HCT116 (cell line): ENCODE measurements at regions not wholly inside any gene's neighbourhood (a gene's known extent, or its start where the extent isn't known, plus 50 kb on each side); places are given as distances from the start of the nearest gene placed in this dataset.

Experiments used
- ATAC-seq: fragments of 200-7000 bp; cut with Tn5 transposase; 2 replicates; pipeline ENCODE4 v1.9.1; 2020; ENCODE audit warnings: mild to moderate bottlenecking, moderate library complexity
- BruUV-seq: library from RNA; stranded (reverse); fragments of 400-500 nt; replicated peaks from 2 replicates; lab custom pipeline; 2021; lab: Mats Ljungman, UMichigan
- CTCF ChIA-PET: fragments of 300-600 bp; sonication (Branson Sonifier 250); formaldehyde crosslinking; loops from one replicate; lab custom pipeline; 2021; ENCODE audit warnings: antibody characterized with exemption; lab: Charles Lee
- POLR2A ChIA-PET: fragments of 300-600, 350-600 bp; sonication (Branson Sonifier 250); formaldehyde crosslinking; loops from one replicate; lab custom pipeline; 2021; ENCODE audit warnings: antibody characterized with exemption; lab: Charles Lee
- RAD21 ChIA-PET, 2 experiments: fragments of 300-600 bp; sonication (Branson Sonifier 250); formaldehyde crosslinking; loops; one replicate each; lab custom pipeline; 2023; ENCODE audit warnings: low total read pairs in 2 of 2; ENCODE audit not compliant: uncharacterized antibody in 2 of 2, unreplicated experiment in 2 of 2, low non-redundant PET in 1 of 2; lab: Charles Lee
- DNase-seq: peaks from one replicate; pipeline ENCODE4 v3.0.0-alpha.2; 2010; ENCODE audit warnings: low read depth, low spot score
- H2AFZ ChIP-seq: fragments of 200-600 bp; shearing (Covaris generic), sonication (generic); 2 replicates; pipeline ENCODE4 v1.6.1; 2017; ENCODE audit warnings: low read depth, mixed run types, mixed read lengths, antibody characterized with exemption, low read length; ENCODE audit not compliant: poor library complexity, severe bottlenecking
- H3K27ac ChIP-seq: 2 replicates; pipeline ENCODE4 v1.5.1; 2012; ENCODE audit warnings: low read depth, low read length
- H3K27me3 ChIP-seq: fragments of 200-600 bp; sonication (generic); 2 replicates; pipeline ENCODE4 v1.6.1; 2016; ENCODE audit warnings: mixed run types, low read length, mixed read lengths; ENCODE audit not compliant: insufficient read depth
- H3K36me3 ChIP-seq, 2 experiments: fragments of 200-500 bp in 1 of 2; fragments of 200-600 bp in 1 of 2; sonication (Bioruptor generic) in 1 of 2; sonication (generic) in 1 of 2; 2 replicates each; pipeline versions ENCODE4 v1.5.1 to v1.6.1; 2014 to 2016; ENCODE audit warnings: low read length in 2 of 2, inconsistent platforms in 1 of 2, mixed read lengths in 1 of 2, mixed run types in 1 of 2; ENCODE audit not compliant: insufficient read depth in 2 of 2, control insufficient read depth in 1 of 2
- H3K4me1 ChIP-seq, 2 experiments: fragments of 200-600 bp in 1 of 2; sonication (generic) in 1 of 2; 2 replicates each; pipeline versions ENCODE4 v1.5.1 to v1.6.1; 2012 to 2017; ENCODE audit warnings: low read length in 2 of 2, inconsistent platforms in 1 of 2, mild to moderate bottlenecking in 1 of 2, mixed read lengths in 1 of 2, mixed run types in 1 of 2, moderate library complexity in 1 of 2; ENCODE audit not compliant: insufficient read depth in 2 of 2, control insufficient read depth in 1 of 2
- H3K4me2 ChIP-seq: fragments of 200-600 bp; sonication (generic); 2 replicates; pipeline ENCODE4 v1.6.1; 2017; ENCODE audit warnings: mixed run types, low read length, mixed read lengths
- H3K4me3 ChIP-seq, 2 experiments: fragments of 200-600 bp in 1 of 2; sonication (generic) in 1 of 2; replicated peaks in 1 of 2; 2 replicates each; pipeline ENCODE4 v1.5.1; 2011 to 2016; ENCODE audit warnings: low read length in 2 of 2, control low read depth in 1 of 2, low read depth in 1 of 2, mild to moderate bottlenecking in 1 of 2, mixed read lengths in 1 of 2, mixed run types in 1 of 2
- H3K79me2 ChIP-seq: fragments of 200-600 bp; sonication (generic); 2 replicates; pipeline ENCODE4 v1.6.1; 2017; ENCODE audit warnings: mild to moderate bottlenecking, mixed run types, low read length, moderate library complexity, mixed read lengths; ENCODE audit not compliant: insufficient read depth
- H3K9ac ChIP-seq: fragments of 200-600 bp; sonication (generic); 2 replicates; pipeline ENCODE4 v1.6.1; 2016; ENCODE audit warnings: low read length, mixed read lengths
- H3K9me2 ChIP-seq: fragments of 200-600 bp; sonication (generic), shearing (Covaris generic); 2 replicates; pipeline ENCODE4 v1.6.1; 2017; ENCODE audit warnings: mixed run types, mild to moderate bottlenecking, moderate library complexity; ENCODE audit not compliant: insufficient read depth
- H3K9me3 ChIP-seq, 2 experiments: fragments of 200-500 bp in 1 of 2; fragments of 200-600 bp in 1 of 2; sonication (Bioruptor generic) in 1 of 2; sonication (generic) in 1 of 2; 2 replicates each; pipeline ENCODE4 v1.6.1; 2014 to 2017; ENCODE audit warnings: low read length in 2 of 2, mixed read lengths in 2 of 2, inconsistent platforms in 1 of 2, low read depth in 1 of 2, mild to moderate bottlenecking in 1 of 2, mixed run types in 1 of 2, moderate library complexity in 1 of 2; ENCODE audit not compliant: control insufficient read depth in 1 of 2, insufficient read depth in 1 of 2
- H4K20me1 ChIP-seq: fragments of 200-600 bp; sonication (generic), shearing (Covaris generic); 2 replicates; pipeline ENCODE4 v1.6.1; 2017; ENCODE audit warnings: mixed run types, mild to moderate bottlenecking, moderate library complexity; ENCODE audit not compliant: insufficient read depth
- CBX3 ChIP-seq: IDR thresholded peaks from 2 replicates; pipeline ENCODE4 v1.6.1; 2012; ENCODE audit warnings: low read depth
- EGR1 ChIP-seq: IDR thresholded peaks from 2 replicates; pipeline ENCODE4 v1.6.1; 2012; ENCODE audit warnings: low read depth
- ELF1 ChIP-seq: IDR thresholded peaks from 2 replicates; pipeline ENCODE4 v1.6.1; 2012; ENCODE audit warnings: low read depth, borderline replicate concordance
- EZH2 ChIP-seq: fragments of 200-600 bp; sonication (generic); IDR thresholded peaks from 2 replicates; pipeline ENCODE4 v1.6.1; 2017; ENCODE audit warnings: antibody characterized with exemption, mixed run types
- EZH2phosphoT487 ChIP-seq: fragments of 200-600 bp; IDR thresholded peaks from 2 replicates; pipeline ENCODE4 v1.6.1; 2018; ENCODE audit warnings: antibody characterized with exemption, borderline replicate concordance
- FOSL1 ChIP-seq: IDR thresholded peaks from 2 replicates; pipeline ENCODE4 v1.6.1; 2012; ENCODE audit warnings: low read depth
- POLR2A ChIP-seq: IDR thresholded peaks from 2 replicates; pipeline ENCODE4 v1.7.0; 2011; ENCODE audit warnings: borderline replicate concordance; ENCODE audit not compliant: insufficient read depth, insufficient read length; ENCODE audit errors: extremely low read depth
- SP1 ChIP-seq: IDR thresholded peaks from 2 replicates; pipeline ENCODE4 v1.6.1; 2012; ENCODE audit warnings: low read depth
- SRF ChIP-seq: IDR thresholded peaks from 2 replicates; pipeline ENCODE4 v1.6.1; 2012; ENCODE audit warnings: low read depth
- TCF7L2 ChIP-seq: IDR thresholded peaks from 2 replicates; pipeline ENCODE4 v1.7.0; 2011; ENCODE audit warnings: borderline replicate concordance, inconsistent platforms; ENCODE audit not compliant: insufficient read depth, insufficient read length; ENCODE audit errors: extremely low read depth
- YY1 ChIP-seq: IDR thresholded peaks from 2 replicates; pipeline ENCODE4 v1.6.1; 2011; ENCODE audit warnings: low read length, low read depth, moderate library complexity, mild to moderate bottlenecking; ENCODE audit not compliant: insufficient replicate concordance; ENCODE audit errors: extremely low read depth
- ZFX ChIP-seq: fragments of 450-650 bp; IDR thresholded peaks from 2 replicates; pipeline ENCODE4 v1.6.1; 2017
- ZNF274 ChIP-seq: fragments of 200-500 bp; sonication (Bioruptor generic); IDR thresholded peaks from 2 replicates; pipeline ENCODE4 v1.6.1; 2014; ENCODE audit warnings: mild to moderate bottlenecking, low read depth, low read length, inconsistent platforms
- intact Hi-C: fragments of 100-400 bp; cut with micrococcal nuclease; formaldehyde crosslinking; loops from 2 replicates; pipeline ENCODE4 v1.10.0; 2022
- TF ChIP-seq, protein P1 (sequence below): IDR thresholded peaks from 2 replicates; pipeline ENCODE4 v1.6.1; 2012
- TF ChIP-seq, protein P2 (sequence below): IDR thresholded peaks from 2 replicates; pipeline ENCODE4 v1.6.1; 2012
- TF ChIP-seq, protein P3 (sequence below), 3 experiments: fragments of 200-600 bp in 1 of 3; sonication (generic) in 1 of 3; IDR thresholded peaks in 2 of 3; conservative IDR thresholded peaks in 1 of 3; 2 replicates each; pipeline ENCODE4 v1.5.1; 2012 to 2017; ENCODE audit warnings: low read depth in 2 of 3, low read length in 2 of 3, antibody characterized with exemption in 1 of 3, borderline replicate concordance in 1 of 3, control low read depth in 1 of 3, mild to moderate bottlenecking in 1 of 3, mixed read lengths in 1 of 3, mixed run types in 1 of 3, moderate library complexity in 1 of 3; ENCODE audit not compliant: insufficient read depth in 1 of 3

DNA sequence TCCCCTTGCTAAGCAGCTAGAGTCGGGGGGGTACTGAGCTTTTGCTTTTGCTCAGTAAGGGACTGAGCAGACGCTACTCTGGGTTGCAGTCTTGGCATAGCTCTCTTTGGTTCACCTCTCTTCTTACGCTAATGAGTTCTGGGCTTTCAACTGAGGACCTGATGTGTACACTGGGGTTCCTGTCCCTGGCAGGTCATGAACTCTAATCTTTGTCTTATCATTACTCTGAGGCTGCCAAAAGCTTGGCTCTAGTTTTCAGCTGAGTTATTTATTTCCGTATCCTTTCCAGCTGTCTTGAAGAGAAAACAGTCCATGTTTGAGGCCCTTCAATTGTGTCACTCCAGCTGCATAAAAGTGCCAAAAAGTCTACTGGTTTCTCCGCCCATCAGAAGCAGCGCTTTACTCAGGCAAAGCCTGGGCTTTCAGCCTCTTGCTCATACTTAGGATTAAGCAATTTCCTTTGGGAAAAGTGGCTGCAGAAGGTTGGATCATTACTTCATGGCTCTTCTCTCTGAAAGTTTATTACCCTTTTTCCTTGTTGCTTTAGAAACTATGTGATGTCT is 121.0 kb upstream of the STOX2 start:
- RAD21 ChIA-PET = no interaction called here
- BruUV-seq = no TSS peak

DNA sequence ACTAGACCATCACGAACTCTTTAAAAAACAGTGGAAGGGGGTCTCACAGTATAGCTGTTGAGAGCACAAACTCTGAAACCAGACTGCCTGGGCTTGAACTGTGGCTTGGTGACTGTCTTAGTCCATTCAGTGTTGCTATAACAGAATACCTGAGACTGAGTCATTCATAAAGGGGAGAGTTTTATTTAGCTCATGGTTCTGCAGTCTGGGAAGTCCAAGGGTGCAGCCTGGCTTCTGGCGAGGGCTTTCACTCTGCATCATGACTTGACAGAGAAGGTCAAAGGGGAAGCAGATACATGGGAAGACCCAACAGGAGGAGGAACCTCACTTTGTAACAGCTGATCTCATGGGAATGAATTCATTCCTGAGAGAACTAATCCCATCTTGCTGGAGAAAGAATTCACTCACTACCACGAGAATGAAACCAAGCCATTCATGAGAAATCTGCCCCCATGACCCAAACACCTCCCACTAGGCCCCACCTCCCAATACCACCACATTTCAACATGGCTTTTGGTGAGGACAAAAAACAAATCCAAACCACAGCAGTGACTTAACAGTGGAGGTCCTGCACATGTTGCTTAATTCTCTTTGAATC is 116.7 kb upstream of the STOX2 start:
- BruUV-seq = no TSS peak
- H3K79me2 ChIP-seq = no peaks in the 10 kb centered on the region
- DNase-seq (no peak), ATAC-seq (no peak)
- intact Hi-C loops = no loop called here
- no peak overlapping the region for H3K4me3 ChIP-seq
- H3K27ac ChIP-seq = no peak overlapping the region
- no peaks in the 10 kb centered on the region for H3K36me3 ChIP-seq
- CTCF ChIA-PET = no interaction called here
- H3K4me1 ChIP-seq = no peaks in the 10 kb centered on the region
- H3K27me3 ChIP-seq = no peaks in the 10 kb centered on the region
- no peaks in the 10 kb centered on the region for H3K9me2 ChIP-seq
- H3K9ac ChIP-seq = no peak overlapping the region
- no peaks in the 10 kb centered on the region for H3K9me3 ChIP-seq
- H3K4me2 ChIP-seq = no peak overlapping the region
- RAD21 ChIA-PET = no interaction called here
- no peaks in the 10 kb centered on the region for H4K20me1 ChIP-seq
- H2AFZ ChIP-seq = no peak overlapping the region
- POLR2A ChIA-PET = no interaction called here
- TF ChIP-seq TCF7L2 (no peak), EZH2 (no peak), ZFX (no peak), YY1 (no peak), CBX3 (no peak), FOSL1 (no peak), ELF1 (no peak), POLR2A (no peak), EGR1 (no peak), SRF (no peak), ZNF274 (no peak)
- TF ChIP-seq, protein P1, sequence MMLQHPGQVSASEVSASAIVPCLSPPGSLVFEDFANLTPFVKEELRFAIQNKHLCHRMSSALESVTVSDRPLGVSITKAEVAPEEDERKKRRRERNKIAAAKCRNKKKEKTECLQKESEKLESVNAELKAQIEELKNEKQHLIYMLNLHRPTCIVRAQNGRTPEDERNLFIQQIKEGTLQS = no peak
- TF ChIP-seq, protein P2, sequence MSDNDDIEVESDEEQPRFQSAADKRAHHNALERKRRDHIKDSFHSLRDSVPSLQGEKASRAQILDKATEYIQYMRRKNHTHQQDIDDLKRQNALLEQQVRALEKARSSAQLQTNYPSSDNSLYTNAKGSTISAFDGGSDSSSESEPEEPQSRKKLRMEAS = no peak
- TF ChIP-seq, protein P3, sequence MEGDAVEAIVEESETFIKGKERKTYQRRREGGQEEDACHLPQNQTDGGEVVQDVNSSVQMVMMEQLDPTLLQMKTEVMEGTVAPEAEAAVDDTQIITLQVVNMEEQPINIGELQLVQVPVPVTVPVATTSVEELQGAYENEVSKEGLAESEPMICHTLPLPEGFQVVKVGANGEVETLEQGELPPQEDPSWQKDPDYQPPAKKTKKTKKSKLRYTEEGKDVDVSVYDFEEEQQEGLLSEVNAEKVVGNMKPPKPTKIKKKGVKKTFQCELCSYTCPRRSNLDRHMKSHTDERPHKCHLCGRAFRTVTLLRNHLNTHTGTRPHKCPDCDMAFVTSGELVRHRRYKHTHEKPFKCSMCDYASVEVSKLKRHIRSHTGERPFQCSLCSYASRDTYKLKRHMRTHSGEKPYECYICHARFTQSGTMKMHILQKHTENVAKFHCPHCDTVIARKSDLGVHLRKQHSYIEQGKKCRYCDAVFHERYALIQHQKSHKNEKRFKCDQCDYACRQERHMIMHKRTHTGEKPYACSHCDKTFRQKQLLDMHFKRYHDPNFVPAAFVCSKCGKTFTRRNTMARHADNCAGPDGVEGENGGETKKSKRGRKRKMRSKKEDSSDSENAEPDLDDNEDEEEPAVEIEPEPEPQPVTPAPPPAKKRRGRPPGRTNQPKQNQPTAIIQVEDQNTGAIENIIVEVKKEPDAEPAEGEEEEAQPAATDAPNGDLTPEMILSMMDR (IDR thresholded peaks at IDR 0.05 in 2 of 3, conservative IDR thresholded peaks at IDR 0.05 in 1 of 3; ENCODE audit: borderline replicate concordance in 1 of 3, insufficient read depth in 1 of 3, low read depth in 2 of 3, low read length in 2 of 3) = no peak

More for the DNA sequence above, 121.0 kb upstream of the STOX2 start:
- no peak overlapping the region for H3K4me2 ChIP-seq
- no peaks in the 10 kb centered on the region for H3K9me3 ChIP-seq
- H3K9ac ChIP-seq = no peak overlapping the region
- no peak overlapping the region for H3K4me3 ChIP-seq
- intact Hi-C loops = no loop called here
- TF ChIP-seq EGR1 (no peak), POLR2A (no peak), EZH2phosphoT487 (no peak), EZH2 (no peak), SP1 (no peak)
- TF ChIP-seq, protein P2 = no peak
- TF ChIP-seq, all 23 proteins: peak for 0
- Histone ChIP-seq H2AFZ (no peak overlapping the region), H3K79me2 (no peaks in the 10 kb centered on the region), H4K20me1 (no peaks in the 10 kb centered on the region), H3K9me2 (no peaks in the 10 kb centered on the region), H3K27ac (no peak overlapping the region), H3K4me1 (no peaks in the 10 kb centered on the region), H3K27me3 (no peaks in the 10 kb centered on the region), H3K36me3 (no peaks in the 10 kb centered on the region)
- POLR2A ChIA-PET = no interaction called here
- no peak for ATAC-seq
- CTCF ChIA-PET = no interaction called here
- no peak for DNase-seq
